GM23248 (cell line): ENCODE measurements at regions not wholly inside any gene's neighbourhood (a gene's known extent, or its start where the extent isn't known, plus 50 kb on each side); places are given as distances from the start of the nearest gene placed in this dataset.

Experiments
- DNase-seq: peaks from one replicate; pipeline ENCODE4 v3.0.0-alpha.2; 2015
- H2AFZ ChIP-seq: fragments of 200-600 bp; sonication (generic); 2 replicates; pipeline ENCODE4 v1.6.1; 2016; ENCODE audit warnings: antibody characterized with exemption
- H3F3A ChIP-seq: fragments of 200-600 bp; sonication (generic); 2 replicates; pipeline ENCODE4 v1.6.1; 2016; ENCODE audit warnings: mild to moderate bottlenecking, antibody characterized with exemption, mixed run types; ENCODE audit not compliant: insufficient read depth
- H3K27ac ChIP-seq: fragments of 200-600 bp; sonication (generic); 2 replicates; pipeline ENCODE4 v1.5.1; 2016; ENCODE audit warnings: mild to moderate bottlenecking
- H3K27me3 ChIP-seq: fragments of 200-600 bp; sonication (generic); replicated peaks from 2 replicates; pipeline ENCODE4 v1.6.1; 2016; ENCODE audit warnings: mild to moderate bottlenecking; ENCODE audit not compliant: insufficient read depth
- H3K36me3 ChIP-seq: fragments of 200-600 bp; sonication (generic); 2 replicates; pipeline ENCODE4 v1.6.1; 2016; ENCODE audit warnings: low read depth, mild to moderate bottlenecking
- H3K4me1 ChIP-seq: fragments of 200-600 bp; sonication (generic); 2 replicates; pipeline ENCODE4 v1.6.1; 2016; ENCODE audit warnings: mild to moderate bottlenecking; ENCODE audit not compliant: insufficient read depth
- H3K4me2 ChIP-seq: fragments of 200-600 bp; sonication (generic); one replicate; pipeline ENCODE4 v1.6.1; 2016; ENCODE audit warnings: mild to moderate bottlenecking; ENCODE audit not compliant: unreplicated experiment
- H3K4me3 ChIP-seq: fragments of 200-600 bp; sonication (generic); 2 replicates; pipeline ENCODE4 v1.5.1; 2016; ENCODE audit warnings: mild to moderate bottlenecking
- H3K79me2 ChIP-seq: fragments of 200-600 bp; sonication (generic); 2 replicates; pipeline ENCODE4 v1.6.1; 2016; ENCODE audit warnings: mild to moderate bottlenecking; ENCODE audit not compliant: insufficient read depth
- H3K9ac ChIP-seq: fragments of 200-600 bp; sonication (generic); 2 replicates; pipeline ENCODE4 v1.6.1; 2016; ENCODE audit warnings: mild to moderate bottlenecking
- H3K9me2 ChIP-seq: fragments of 200-600 bp; sonication (generic); 2 replicates; pipeline ENCODE4 v1.6.1; 2016; ENCODE audit warnings: mixed run types, mild to moderate bottlenecking, moderate library complexity; ENCODE audit not compliant: insufficient read depth
- H3K9me3 ChIP-seq: fragments of 200-600 bp; sonication (generic); one replicate; pipeline ENCODE4 v1.6.1; 2017; ENCODE audit warnings: low read depth
- H4K20me1 ChIP-seq: fragments of 200-600 bp; sonication (generic); 2 replicates; pipeline ENCODE4 v1.6.0; 2016; ENCODE audit not compliant: insufficient read depth
- EZH2 ChIP-seq: fragments of 200-600 bp; sonication (generic); IDR thresholded peaks from 2 replicates; pipeline ENCODE4 v1.6.1; 2018; ENCODE audit warnings: antibody characterized with exemption, mild to moderate bottlenecking; ENCODE audit not compliant: insufficient read depth, poor library complexity, severe bottlenecking
- EZH2phosphoT487 ChIP-seq: fragments of 200-600 bp; sonication (generic); IDR thresholded peaks from 2 replicates; pipeline ENCODE4 v1.6.1; 2018; ENCODE audit warnings: antibody characterized with exemption, moderate library complexity, mild to moderate bottlenecking, low read depth; ENCODE audit not compliant: insufficient read depth
- WGBS, 2 experiments: methylation state at CpG; one replicate each; pipeline ENCODE4 v1.1.6; 2015 to 2017; ENCODE audit warnings: low lambda C conversion rate in 2 of 2, low coverage in 1 of 2; ENCODE audit errors: missing lambda C conversion rate in 2 of 2; 5-methylcytosine and 5-hydroxymethylcytosine counted together
- in situ Hi-C: fragments of 300-500 bp; cut with MboI; formaldehyde crosslinking; loops from 2 replicates; pipeline ENCODE4 v1.15.0; 2020

- peaks cover 4% of the 10 kb centered on the region for H3K9me3 ChIP-seq
- in situ Hi-C loops = no loop called here
- DNase-seq = no peak
Observed at GRCh38 chr2:79373358-79374130, 139.3 kb upstream of the CTNNA2 start.

DNA sequence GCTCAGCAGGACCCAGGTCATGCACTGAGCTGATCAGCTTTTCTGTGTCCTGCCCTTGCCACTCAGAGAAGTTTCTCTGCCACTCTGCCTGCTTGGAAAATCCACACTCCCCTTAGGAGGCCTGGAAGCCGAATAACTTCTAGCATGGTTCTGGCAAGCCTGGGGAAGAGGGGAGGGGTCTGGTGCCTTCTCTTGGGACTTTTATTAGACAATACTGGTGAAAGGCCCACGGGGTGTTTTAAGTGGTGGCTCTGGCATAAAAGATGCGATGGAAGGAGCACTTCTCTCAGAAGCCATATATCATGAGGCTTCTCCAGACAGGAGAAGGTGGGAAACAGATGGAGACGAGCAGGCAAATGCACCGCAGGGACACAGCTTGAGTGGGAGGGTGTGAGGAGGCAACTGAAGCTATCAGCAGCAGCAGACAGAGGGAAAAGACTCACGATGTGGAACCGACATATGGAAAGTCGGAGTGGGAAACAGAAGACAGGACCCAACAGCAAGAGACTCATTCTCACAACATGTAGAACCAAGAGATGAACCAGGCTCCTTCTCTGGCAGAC is 141.8 kb upstream of the CTNNA2 start:
- TF ChIP-seq EZH2phosphoT487 (no peak), EZH2 (no peak)
- Histone ChIP-seq H3K27me3 (no peaks in the 10 kb centered on the region), H3K9me2 (no peaks in the 10 kb centered on the region), H2AFZ (no peak overlapping the region), H3K9me3 (peaks cover 4% of the 10 kb centered on the region), H3K9ac (no peak overlapping the region), H3K4me2 (no peak overlapping the region), H3K79me2 (no peaks in the 10 kb centered on the region), H4K20me1 (no peaks in the 10 kb centered on the region), H3K36me3 (no peaks in the 10 kb centered on the region), H3K4me3 (no peak overlapping the region), H3K4me1 (no peaks in the 10 kb centered on the region), H3K27ac (no peak overlapping the region), H3F3A (no peaks in the 10 kb centered on the region)
- WGBS, 2 experiments = 3 to 9% methylated on average over 8 of the region's 8 CpGs
- DNase-seq = no peak
- in situ Hi-C loops = no loop called here

More at GRCh38 chr2:79373358-79374130, 139.3 kb upstream of the CTNNA2 start:
- no peaks in the 10 kb centered on the region for H3F3A ChIP-seq
- 0 to 1% methylated on average over 3 of the region's 4 CpGs for WGBS, 2 experiments
- no peaks in the 10 kb centered on the region for H4K20me1 ChIP-seq
- no peaks in the 10 kb centered on the region for H3K79me2 ChIP-seq
- TF ChIP-seq EZH2 (no peak), EZH2phosphoT487 (no peak)
- no peak overlapping the region for H3K4me2 ChIP-seq
- H3K27ac ChIP-seq = no peak overlapping the region
- no peak overlapping the region for H3K9ac ChIP-seq
- H3K4me3 ChIP-seq = no peak overlapping the region
- no peaks in the 10 kb centered on the region for H3K27me3 ChIP-seq
- no peaks in the 10 kb centered on the region for H3K4me1 ChIP-seq
- H3K36me3 ChIP-seq = no peaks in the 10 kb centered on the region
- H2AFZ ChIP-seq = no peak overlapping the region
- H3K9me2 ChIP-seq = no peaks in the 10 kb centered on the region

DNA sequence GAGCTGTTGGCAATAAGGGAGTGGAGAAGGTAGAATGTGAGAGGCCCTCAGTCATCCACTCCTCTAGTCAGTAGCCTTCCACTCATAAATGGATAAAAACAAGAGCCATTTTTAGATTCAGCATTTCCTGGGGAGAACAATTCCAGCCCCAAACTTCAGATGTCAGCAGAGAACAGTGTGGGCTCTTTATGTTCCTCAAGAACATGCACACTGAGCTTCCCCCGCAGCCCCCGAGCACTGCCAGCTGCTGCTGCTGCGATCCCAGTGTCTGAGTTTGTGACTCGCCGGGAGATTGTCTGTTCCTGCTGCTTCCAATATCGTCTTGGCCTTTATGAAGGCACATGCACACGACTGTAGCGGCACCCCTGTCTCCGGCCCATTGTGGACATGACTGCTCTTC is 143.7 kb upstream of the CTNNA2 start:
- H3K4me3 ChIP-seq = no peak overlapping the region
- TF ChIP-seq EZH2phosphoT487 (no peak), EZH2 (no peak)
- H3K27ac ChIP-seq = no peak overlapping the region
- no peaks in the 10 kb centered on the region for H3K4me1 ChIP-seq
- no peaks in the 10 kb centered on the region for H4K20me1 ChIP-seq
- peaks cover 4% of the 10 kb centered on the region for H3K9me3 ChIP-seq
- no peak overlapping the region for H3K4me2 ChIP-seq
- no peaks in the 10 kb centered on the region for H3K9me2 ChIP-seq
- H3K79me2 ChIP-seq = no peaks in the 10 kb centered on the region
- no peaks in the 10 kb centered on the region for H3F3A ChIP-seq
- no peak for DNase-seq
- no peaks in the 10 kb centered on the region for H3K36me3 ChIP-seq
- no peak overlapping the region for H3K9ac ChIP-seq
- in situ Hi-C loops = no loop called here
- 25 to 30% methylated on average over 9 of the region's 9 CpGs for WGBS, 2 experiments
- no peak overlapping the region for H2AFZ ChIP-seq
- no peaks in the 10 kb centered on the region for H3K27me3 ChIP-seq

GRCh38 chr2:79368116-79368630 is 144.7 kb upstream of the CTNNA2 start:
- Histone ChIP-seq H3K9me3 (peaks cover 4% of the 10 kb centered on the region), H3K4me2 (no peak overlapping the region), H3K9ac (no peak overlapping the region), H3K27me3 (no peaks in the 10 kb centered on the region), H3K9me2 (no peaks in the 10 kb centered on the region), H4K20me1 (no peaks in the 10 kb centered on the region), H3K36me3 (no peaks in the 10 kb centered on the region), H2AFZ (no peak overlapping the region), H3K4me1 (no peaks in the 10 kb centered on the region), H3K4me3 (no peak overlapping the region), H3F3A (no peaks in the 10 kb centered on the region), H3K27ac (no peak overlapping the region), H3K79me2 (no peaks in the 10 kb centered on the region)
- TF ChIP-seq EZH2phosphoT487 = no peak
- no peak for TF ChIP-seq EZH2
- no peak for DNase-seq
- in situ Hi-C loops = no loop called here
- 20 to 30% methylated on average over 5 of the region's 5 CpGs for WGBS, 2 experiments
